ENCODE measurements at regions not wholly inside any gene's neighbourhood (a gene's known extent, or its start where the extent isn't known, plus 50 kb on each side); places are given as distances from the start of the nearest gene placed in this dataset.

DNA sequence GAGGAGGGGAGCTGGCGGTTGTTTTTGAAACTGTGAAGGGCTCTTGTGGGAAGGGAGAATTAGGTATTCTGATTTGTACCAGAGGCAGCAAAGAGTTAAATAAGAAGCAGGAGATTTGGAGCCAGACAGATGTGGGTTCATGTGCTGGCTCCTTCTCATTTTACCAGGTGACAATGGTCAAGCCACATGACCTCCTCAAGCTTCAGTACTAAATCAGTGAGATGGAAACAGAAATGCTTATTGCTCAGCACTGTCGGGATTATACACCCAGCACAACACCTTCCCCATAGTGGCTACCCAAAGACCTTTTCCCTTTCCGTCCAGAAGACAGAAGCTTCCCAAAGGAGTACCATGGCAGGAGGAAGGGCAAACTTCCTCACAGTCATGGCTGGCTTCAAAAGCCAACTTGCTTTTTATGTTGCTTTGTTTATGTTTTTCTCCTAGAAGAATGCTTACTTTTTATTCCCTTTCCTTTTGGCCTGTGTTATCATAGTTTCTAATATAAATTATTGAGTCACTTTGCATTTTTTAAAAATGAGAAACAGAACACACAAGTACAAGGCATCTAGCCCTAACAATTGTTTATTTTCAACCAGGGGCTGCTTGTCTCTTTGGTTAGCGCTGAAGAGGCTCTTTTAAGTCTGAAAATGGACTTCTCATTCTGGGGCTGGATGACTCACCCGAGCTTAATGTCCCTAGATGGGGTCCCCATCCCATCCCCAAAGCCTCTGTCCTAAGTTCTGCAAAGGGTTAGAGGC lies 181.5 kb upstream of the ZBED5 start:
- H3K79me1 ChIP-seq (ENCODE audit: low read depth, low read length): no peaks in the 10 kb centered on the region; the same call in 1 of the 2 replicates
- H2BK15ac ChIP-seq (ENCODE audit: low read length): no peak overlapping the region
- H4K8ac ChIP-seq (ENCODE audit: extremely low read depth, insufficient read depth, low read length): no peak overlapping the region
- no peaks in the 10 kb centered on the region for H3K36me3 ChIP-seq (ENCODE audit: control insufficient read depth in 2 of 4, insufficient read depth in 4 of 4, low read length in 3 of 4)
- H3K27me3 ChIP-seq (replicated peaks in 1 of 4; ENCODE audit: control insufficient read depth in 3 of 4, extremely low read depth in 1 of 4, insufficient read depth in 3 of 4, low read length in 3 of 4): no peaks in the 10 kb centered on the region
- no peak for DNase-seq (ENCODE audit: low read depth in 1 of 2, low spot score in 2 of 2)
- no peak overlapping the region for H3K4me2 ChIP-seq (ENCODE audit: insufficient read depth in 1 of 2, low read depth in 2 of 2, low read length in 2 of 2)
- no peaks in the 10 kb centered on the region for H3K23me2 ChIP-seq (ENCODE audit: low read depth, low read length)
- no peak overlapping the region for H3K14ac ChIP-seq (ENCODE audit: insufficient read length)
- CTCF ChIA-PET (ENCODE audit: partially characterized antibody): interaction anchor here (0.6 to 5.7 kb wide), 14 partner anchors 12 to 748 kb away, joined by 3 to 68 read pairs (median 19); no protein-coding TSS in a partner anchor
- no peak overlapping the region for H2BK120ac ChIP-seq (replicated peaks; ENCODE audit: low read depth, low read length)
- no peak overlapping the region for H2AFZ ChIP-seq (ENCODE audit: low read length)
- H2BK20ac ChIP-seq (ENCODE audit: low read length): no peak overlapping the region
- no peaks in the 10 kb centered on the region for H3K79me2 ChIP-seq (ENCODE audit: control insufficient read depth in 1 of 2, insufficient read depth in 2 of 2, low read length in 2 of 2)
- H2BK12ac ChIP-seq (ENCODE audit: low read depth, low read length): no peak overlapping the region
- no peaks in the 10 kb centered on the region for H3K9me3 ChIP-seq (ENCODE audit: insufficient read depth in 2 of 2, low read depth in 1 of 2, low read length in 1 of 2)
- WGBS, 2 experiments (ENCODE audit: extremely low coverage in 1 of 2, insufficient coverage in 1 of 2, insufficient read length in 1 of 2, insufficient replicate concordance in 2 of 2, low coverage in 1 of 2, low lambda C conversion rate in 2 of 2, missing lambda C conversion rate in 1 of 2): 89% methylated on average over 5 of the region's 5 CpGs; no CpG with 5 or more reads in 1 of the 2 experiments
- H3K23ac ChIP-seq (ENCODE audit: insufficient read length): no peak overlapping the region
- FAIRE-seq: no peak
- H2BK5ac ChIP-seq (ENCODE audit: low read depth, low read length): no peak overlapping the region
- H3K27ac ChIP-seq (ENCODE audit: low read depth, low read length): no peak overlapping the region
- H2AK5ac ChIP-seq (ENCODE audit: low read depth, low read length): no peak overlapping the region
- no peak overlapping the region for H3K4ac ChIP-seq (replicated peaks; ENCODE audit: insufficient read length, low read depth, low read length)
- no peak overlapping the region for H4K5ac ChIP-seq (ENCODE audit: insufficient read length, low read depth, low read length)
- H3K56ac ChIP-seq (replicated peaks; ENCODE audit: insufficient read length, low read depth, low read length): no peak overlapping the region
- no peak overlapping the region for H4K91ac ChIP-seq (replicated peaks; ENCODE audit: insufficient read length, low read length)
- POLR2A ChIA-PET (ENCODE audit: partially characterized antibody): no interaction called here
- no peak overlapping the region for H3K9ac ChIP-seq (replicated peaks in 1 of 4; ENCODE audit: extremely low read depth in 1 of 4, low read depth in 3 of 4, low read length in 3 of 4)
- no peak overlapping the region for H3K18ac ChIP-seq (ENCODE audit: extremely low read depth, low read length)
- peaks cover 0 to 3% (median 1%) of the 10 kb centered on the region in 4 experiments; a peak in 3 of 7 replicates for H3K4me1 ChIP-seq (replicated peaks in 1 of 4; ENCODE audit: control insufficient read depth in 3 of 4, insufficient read depth in 4 of 4, low read length in 3 of 4)
- no peaks in the 10 kb centered on the region for H4K20me1 ChIP-seq (replicated peaks in 1 of 2; ENCODE audit: control insufficient read depth in 1 of 2, insufficient read depth in 2 of 2, low read length in 2 of 2)
- no peak overlapping the region for H3K4me3 ChIP-seq (ENCODE audit: extremely low read depth in 1 of 4, insufficient read depth in 2 of 4, low read depth in 3 of 4, low read length in 4 of 4)
- no peak for TF ChIP-seq TEAD4 (IDR thresholded peaks at IDR 0.05; ENCODE audit: low read depth, low read length)
- no peak for TF ChIP-seq SP2 (IDR thresholded peaks at IDR 0.05; ENCODE audit: low read length)
- TF ChIP-seq KDM4A (IDR thresholded peaks at IDR 0.05; ENCODE audit: low read depth, low read length, severe bottlenecking): no peak
- TF ChIP-seq, protein P1, sequence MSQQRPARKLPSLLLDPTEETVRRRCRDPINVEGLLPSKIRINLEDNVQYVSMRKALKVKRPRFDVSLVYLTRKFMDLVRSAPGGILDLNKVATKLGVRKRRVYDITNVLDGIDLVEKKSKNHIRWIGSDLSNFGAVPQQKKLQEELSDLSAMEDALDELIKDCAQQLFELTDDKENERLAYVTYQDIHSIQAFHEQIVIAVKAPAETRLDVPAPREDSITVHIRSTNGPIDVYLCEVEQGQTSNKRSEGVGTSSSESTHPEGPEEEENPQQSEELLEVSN (IDR thresholded peaks at IDR 0.05): no peak
- TF ChIP-seq SP4 (IDR thresholded peaks at IDR 0.05; ENCODE audit: low read length): no peak
- TF ChIP-seq, protein P2, sequence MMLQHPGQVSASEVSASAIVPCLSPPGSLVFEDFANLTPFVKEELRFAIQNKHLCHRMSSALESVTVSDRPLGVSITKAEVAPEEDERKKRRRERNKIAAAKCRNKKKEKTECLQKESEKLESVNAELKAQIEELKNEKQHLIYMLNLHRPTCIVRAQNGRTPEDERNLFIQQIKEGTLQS (IDR thresholded peaks at IDR 0.05; ENCODE audit: insufficient read depth, low read depth, low read length): no peak
- no peak for TF ChIP-seq BCL11A (IDR thresholded peaks at IDR 0.05; ENCODE audit: low read depth in 2 of 2, low read length in 2 of 2)
- no peak for TF ChIP-seq NRF1 (IDR thresholded peaks at IDR 0.05; ENCODE audit: low read depth, low read length)
- no peak for TF ChIP-seq POU5F1 (IDR thresholded peaks at IDR 0.05; ENCODE audit: low read depth, low read length)
- no peak for TF ChIP-seq TCF12 (IDR thresholded peaks at IDR 0.05; ENCODE audit: low read depth, low read length)
- no peak for TF ChIP-seq TAF1 (IDR thresholded peaks at IDR 0.05; ENCODE audit: low read depth, low read length)
- no peak for TF ChIP-seq RAD21 (IDR thresholded peaks at IDR 0.05 in 1 of 2, conservative IDR thresholded peaks at IDR 0.05 in 1 of 2; ENCODE audit: low read depth in 2 of 2, low read length in 2 of 2)
- TF ChIP-seq TBP (IDR thresholded peaks at IDR 0.05; ENCODE audit: low read depth, low read length): no peak

Data from H1 (cell line).